Testis (tissue), 2 donors: ENCODE measurements at regions not wholly inside any gene's neighbourhood (a gene's known extent, or its start where the extent isn't known, plus 50 kb on each side); places are given as distances from the start of the nearest gene placed in this dataset.

Experiments used
- DNase-seq: peaks from one replicate; pipeline ENCODE4 v3.0.0-alpha.2; 2019
- H3K27ac ChIP-seq, 2 donors: fragments of 200-600 bp; sonication (generic); one replicate each; pipeline ENCODE4 v1.5.1; 2019
- H3K27me3 ChIP-seq: fragments of 200-600 bp; sonication (generic); one replicate; pipeline ENCODE4 v1.5.1; 2019
- H3K36me3 ChIP-seq: fragments of 200-600 bp; sonication (generic); one replicate; pipeline ENCODE4 v1.5.1; 2017; ENCODE audit warnings: low read depth; ENCODE audit errors: missing control alignments
- H3K4me1 ChIP-seq: fragments of 200-600 bp; sonication (generic); one replicate; pipeline ENCODE4 v1.5.1; 2019
- H3K4me3 ChIP-seq, 2 donors: fragments of 200-600 bp; sonication (generic); one replicate each; pipeline ENCODE4 v1.5.1; 2017 to 2019
- H3K9me3 ChIP-seq: fragments of 200-600 bp; sonication (generic); one replicate; pipeline ENCODE4 v1.5.1; 2017
- CTCF ChIP-seq, 3 experiments: fragments of 450-650 bp in 2 of 3; fragments of 200-600 bp in 1 of 3; sonication (generic) in 1 of 3; IDR thresholded peaks; one replicate each; pipeline ENCODE4 v1.5.1; 2016 to 2019; ENCODE audit warnings: antibody characterized with exemption in 3 of 3, mild to moderate bottlenecking in 2 of 3, moderate library complexity in 1 of 3
- POLR2A ChIP-seq: fragments of 450-650 bp; IDR thresholded peaks from one replicate; pipeline ENCODE4 v1.6.1; 2017; ENCODE audit warnings: antibody characterized with exemption, mild to moderate bottlenecking, moderate library complexity
- WGBS, 2 donors: methylation state at CpG; one replicate each; pipeline ENCODE4 v1.1.5; 2018; 5-methylcytosine and 5-hydroxymethylcytosine counted together
- intact Hi-C: fragments of 100-400 bp; cut with DNase I; formaldehyde crosslinking; loops from one replicate; pipeline ENCODE4 v1.15.1; 2023; ENCODE audit warnings: low total_unique reads

GRCh38 chr9:13580131-13580530 lies 300.6 kb upstream of the MPDZ start:
- TF ChIP-seq CTCF (IDR thresholded peaks at IDR 0.05) (no peak), POLR2A (no peak)
- Histone ChIP-seq H3K36me3 (no peaks in the 10 kb centered on the region), H3K4me1 (no peaks in the 10 kb centered on the region), H3K27me3 (no peaks in the 10 kb centered on the region), H3K4me3 (no peak overlapping the region), H3K27ac (no peak overlapping the region), H3K9me3 (no peaks in the 10 kb centered on the region)
- 74 to 88% methylated on average over 3 of the region's 3 CpGs for WGBS, 2 donors
- intact Hi-C loops, result no loop called here
- DNase-seq, result no peak

- H3K4me1 ChIP-seq, result no peaks in the 10 kb centered on the region
- H3K4me3 ChIP-seq, result no peak overlapping the region
- H3K9me3 ChIP-seq, result no peaks in the 10 kb centered on the region
- no peak for DNase-seq
- intact Hi-C loops, result no loop called here
- no peaks in the 10 kb centered on the region for H3K27me3 ChIP-seq
- H3K36me3 ChIP-seq, result no peaks in the 10 kb centered on the region
- TF ChIP-seq CTCF (IDR thresholded peaks at IDR 0.05), result no peak
- no peak for TF ChIP-seq POLR2A
- H3K27ac ChIP-seq, result no peak overlapping the region
Measured at GRCh38 chr9:13576101-13576500, 296.6 kb upstream of the MPDZ start.

GRCh38 chr9:13575558-13575957 lies 296.1 kb upstream of the MPDZ start:
- Histone ChIP-seq H3K36me3 (no peaks in the 10 kb centered on the region), H3K27me3 (no peaks in the 10 kb centered on the region), H3K4me3 (no peak overlapping the region), H3K4me1 (no peaks in the 10 kb centered on the region), H3K27ac (no peak overlapping the region), H3K9me3 (no peaks in the 10 kb centered on the region)
- intact Hi-C loops, result no loop called here
- 76 to 90% methylated on average over 1 of the region's 1 CpG for WGBS, 2 donors
- no peak for TF ChIP-seq CTCF (IDR thresholded peaks at IDR 0.05)
- TF ChIP-seq POLR2A, result no peak
- DNase-seq, result no peak

GRCh38 chr9:13570068-13570974 lies 290.8 kb upstream of the MPDZ start:
- no peak for DNase-seq
- no peak for TF ChIP-seq POLR2A
- no peak for TF ChIP-seq CTCF (IDR thresholded peaks at IDR 0.05)
- no peak overlapping the region for H3K4me3 ChIP-seq

GRCh38 chr9:13569602-13570067 lies 290.1 kb upstream of the MPDZ start:
- Histone ChIP-seq H3K9me3 (no peaks in the 10 kb centered on the region), H3K4me1 (peaks cover 12% of the 10 kb centered on the region), H3K36me3 (no peaks in the 10 kb centered on the region), H3K27me3 (no peaks in the 10 kb centered on the region), H3K4me3 (no peak overlapping the region), H3K27ac (peak overlapping the region in 1 of 2 donors; percentile 31)
- TF ChIP-seq POLR2A, result no peak
- TF ChIP-seq CTCF (IDR thresholded peaks at IDR 0.05), result no peak
- 22 to 26% methylated on average over 1 of the region's 1 CpG for WGBS, 2 donors
- intact Hi-C loops, result no loop called here
- no peak for DNase-seq

More at GRCh38 chr9:13570068-13570974, 290.8 kb upstream of the MPDZ start:
- intact Hi-C loops, result no loop called here
- Histone ChIP-seq H3K9me3 (no peaks in the 10 kb centered on the region), H3K27me3 (no peaks in the 10 kb centered on the region), H3K27ac (peak overlapping the region in 1 of 2 donors; percentile 31), H3K4me1 (peaks cover 12% of the 10 kb centered on the region), H3K36me3 (no peaks in the 10 kb centered on the region)
- 47 to 56% methylated on average over 5 of the region's 5 CpGs for WGBS, 2 donors
